ENCODE measurements at regions not wholly inside any gene's neighbourhood (a gene's known extent, or its start where the extent isn't known, plus 50 kb on each side); places are given as distances from the start of the nearest gene placed in this dataset.

GRCh38 chr13:83298617-83299016 is 583.7 kb downstream of the SLITRK1 start:
- TF ChIP-seq ZFX (IDR thresholded peaks at IDR 0.05) = no peak
- TF ChIP-seq CTCF (conservative IDR thresholded peaks at IDR 0.05) = no peak
